ENCODE measurements at regions not wholly inside any gene's neighbourhood (a gene's known extent, or its start where the extent isn't known, plus 50 kb on each side); places are given as distances from the start of the nearest gene placed in this dataset.
A peak's percentile ranks its signal among the peaks of the same experiment; 100 is the strongest.

GRCh38 chr14:96725232-96725631 lies 72.0 kb upstream of the VRK1 start:
- no peak overlapping the region for H3K27ac Mint-ChIP-seq
- peaks cover 40% of the 10 kb centered on the region for H3K27me3 Mint-ChIP-seq
- ATAC-seq, result no peak
- no peaks in the 10 kb centered on the region for H3K4me1 Mint-ChIP-seq
- no peaks in the 10 kb centered on the region for H3K9me3 Mint-ChIP-seq
- no peak for DNase-seq
- no peak overlapping the region for H3K4me3 Mint-ChIP-seq

GRCh38 chr14:96727073-96727472 lies 70.1 kb upstream of the VRK1 start:
- Mint-ChIP-seq H3K4me3 (no peak overlapping the region), H3K9me3 (no peaks in the 10 kb centered on the region), H3K27ac (no peak overlapping the region), H3K4me1 (no peaks in the 10 kb centered on the region), H3K27me3 (peaks cover 34% of the 10 kb centered on the region)
- DNase-seq (no peak), ATAC-seq (no peak)

- no peaks in the 10 kb centered on the region for H3K4me1 Mint-ChIP-seq
- no peaks in the 10 kb centered on the region for H3K9me3 Mint-ChIP-seq
- H3K4me3 Mint-ChIP-seq, result no peak overlapping the region
- no peak overlapping the region for H3K27ac Mint-ChIP-seq
- ATAC-seq, result no peak
- no peak for DNase-seq
- H3K27me3 Mint-ChIP-seq, result peaks cover 34% of the 10 kb centered on the region
Observed at GRCh38 chr14:96727491-96727890, 69.7 kb upstream of the VRK1 start.

- no peak overlapping the region for H3K27ac Mint-ChIP-seq
- H3K27me3 Mint-ChIP-seq, result peaks cover 38% of the 10 kb centered on the region
- no peak overlapping the region for H3K4me3 Mint-ChIP-seq
- DNase-seq (no peak), ATAC-seq (no peak)
- H3K9me3 Mint-ChIP-seq, result no peaks in the 10 kb centered on the region
- H3K4me1 Mint-ChIP-seq, result no peaks in the 10 kb centered on the region
Observed at GRCh38 chr14:96727980-96728717, 69.0 kb upstream of the VRK1 start.

DNA sequence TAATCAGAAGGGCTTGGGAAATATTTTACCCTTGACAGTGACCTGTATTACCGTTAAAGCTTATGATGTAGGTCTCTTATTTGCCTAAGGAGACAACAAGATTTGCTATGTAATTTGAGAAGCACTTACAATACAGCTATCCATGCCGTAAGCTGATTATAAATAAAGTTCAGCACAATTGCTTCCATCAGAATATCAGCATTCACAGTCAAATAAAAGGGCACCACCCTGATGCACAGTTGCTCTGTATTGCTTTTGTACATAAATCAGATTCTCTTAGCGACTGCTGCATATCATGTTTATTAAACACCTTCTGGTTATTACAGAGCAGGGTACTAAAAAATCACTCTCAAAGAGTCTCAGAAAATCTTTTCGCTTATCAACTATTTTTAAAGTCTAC lies 67.3 kb upstream of the VRK1 start:
- Mint-ChIP-seq H3K9me3 (no peaks in the 10 kb centered on the region), H3K27ac (no peak overlapping the region), H3K4me3 (no peak overlapping the region), H3K4me1 (no peaks in the 10 kb centered on the region), H3K27me3 (peaks cover 48% of the 10 kb centered on the region)
- no peak for ATAC-seq
- no peak for DNase-seq

DNA sequence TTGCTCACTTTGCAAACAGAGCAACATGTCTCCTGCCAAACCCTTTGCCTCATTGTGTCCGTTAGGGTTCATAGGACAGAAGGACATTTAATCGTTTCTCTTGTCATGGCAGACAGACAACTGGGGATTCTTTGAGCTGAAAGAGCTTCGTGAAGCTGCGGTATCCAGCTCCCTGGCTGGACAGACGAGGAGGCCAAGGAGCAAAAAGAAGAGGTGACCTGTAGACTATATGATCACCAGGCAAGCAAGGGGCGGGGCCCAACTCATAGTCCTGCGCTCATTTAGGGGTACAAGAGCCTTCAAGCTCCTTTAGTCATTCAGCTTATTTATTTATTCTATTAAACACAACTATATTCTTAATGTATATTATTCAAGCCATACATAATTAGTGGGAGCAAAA lies 66.8 kb upstream of the VRK1 start:
- no peak for DNase-seq
- peaks cover 53% of the 10 kb centered on the region for H3K27me3 Mint-ChIP-seq
- H3K9me3 Mint-ChIP-seq, result no peaks in the 10 kb centered on the region
- H3K4me1 Mint-ChIP-seq, result no peaks in the 10 kb centered on the region
- no peak for ATAC-seq
- no peak overlapping the region for H3K27ac Mint-ChIP-seq
- no peak overlapping the region for H3K4me3 Mint-ChIP-seq

- DNase-seq (no peak), ATAC-seq (no peak)
- Mint-ChIP-seq H3K4me3 (no peak overlapping the region), H3K9me3 (no peaks in the 10 kb centered on the region), H3K27me3 (peaks cover 67% of the 10 kb centered on the region), H3K4me1 (no peaks in the 10 kb centered on the region), H3K27ac (no peak overlapping the region)
Observed at GRCh38 chr14:96734076-96734622, 63.0 kb upstream of the VRK1 start.

DNA sequence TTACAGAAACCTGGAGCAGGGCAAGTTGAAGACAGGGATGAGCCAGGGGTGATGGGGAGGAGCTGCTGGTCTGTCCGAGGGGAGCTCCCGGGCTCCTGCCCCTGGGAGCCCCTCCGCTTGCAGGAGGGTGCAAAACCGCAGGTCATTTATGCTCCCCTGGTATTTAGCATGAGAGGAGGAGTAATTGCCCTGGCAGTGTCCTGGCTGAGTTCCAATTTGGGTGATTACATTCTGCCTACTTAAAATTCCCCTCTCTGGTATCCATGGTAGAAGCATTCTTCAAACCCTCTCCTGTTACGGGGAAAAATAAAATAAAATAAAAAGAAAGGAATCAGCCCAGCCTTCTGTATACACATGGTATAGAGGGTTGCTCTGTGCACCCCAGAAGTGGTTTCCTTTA lies 61.7 kb upstream of the VRK1 start:
- no peak for ATAC-seq
- H3K9me3 Mint-ChIP-seq, result no peaks in the 10 kb centered on the region
- H3K4me3 Mint-ChIP-seq, result no peak overlapping the region
- H3K4me1 Mint-ChIP-seq, result no peaks in the 10 kb centered on the region
- DNase-seq, result no peak
- H3K27ac Mint-ChIP-seq, result no peak overlapping the region
- peaks cover 72% of the 10 kb centered on the region for H3K27me3 Mint-ChIP-seq

GRCh38 chr14:96736439-96736838 lies 60.7 kb upstream of the VRK1 start:
- no peak overlapping the region for H3K4me3 Mint-ChIP-seq
- no peaks in the 10 kb centered on the region for H3K4me1 Mint-ChIP-seq
- DNase-seq (no peak), ATAC-seq (no peak)
- no peaks in the 10 kb centered on the region for H3K9me3 Mint-ChIP-seq
- H3K27me3 Mint-ChIP-seq, result peaks cover 77% of the 10 kb centered on the region
- no peak overlapping the region for H3K27ac Mint-ChIP-seq

GRCh38 chr14:96737881-96738280 lies 59.3 kb upstream of the VRK1 start:
- Mint-ChIP-seq H3K4me1 (peaks cover 7% of the 10 kb centered on the region), H3K9me3 (no peaks in the 10 kb centered on the region), H3K4me3 (no peak overlapping the region), H3K27ac (no peak overlapping the region), H3K27me3 (peaks cover 90% of the 10 kb centered on the region)
- DNase-seq (no peak), ATAC-seq (no peak)

GRCh38 chr14:96739200-96739910 lies 57.8 kb upstream of the VRK1 start:
- H3K27me3 Mint-ChIP-seq, result peaks cover 86% of the 10 kb centered on the region
- no peaks in the 10 kb centered on the region for H3K9me3 Mint-ChIP-seq
- peaks cover 7% of the 10 kb centered on the region for H3K4me1 Mint-ChIP-seq
- DNase-seq (no peak), ATAC-seq (no peak)
- H3K27ac Mint-ChIP-seq, result no peak overlapping the region
- H3K4me3 Mint-ChIP-seq, result no peak overlapping the region

DNA sequence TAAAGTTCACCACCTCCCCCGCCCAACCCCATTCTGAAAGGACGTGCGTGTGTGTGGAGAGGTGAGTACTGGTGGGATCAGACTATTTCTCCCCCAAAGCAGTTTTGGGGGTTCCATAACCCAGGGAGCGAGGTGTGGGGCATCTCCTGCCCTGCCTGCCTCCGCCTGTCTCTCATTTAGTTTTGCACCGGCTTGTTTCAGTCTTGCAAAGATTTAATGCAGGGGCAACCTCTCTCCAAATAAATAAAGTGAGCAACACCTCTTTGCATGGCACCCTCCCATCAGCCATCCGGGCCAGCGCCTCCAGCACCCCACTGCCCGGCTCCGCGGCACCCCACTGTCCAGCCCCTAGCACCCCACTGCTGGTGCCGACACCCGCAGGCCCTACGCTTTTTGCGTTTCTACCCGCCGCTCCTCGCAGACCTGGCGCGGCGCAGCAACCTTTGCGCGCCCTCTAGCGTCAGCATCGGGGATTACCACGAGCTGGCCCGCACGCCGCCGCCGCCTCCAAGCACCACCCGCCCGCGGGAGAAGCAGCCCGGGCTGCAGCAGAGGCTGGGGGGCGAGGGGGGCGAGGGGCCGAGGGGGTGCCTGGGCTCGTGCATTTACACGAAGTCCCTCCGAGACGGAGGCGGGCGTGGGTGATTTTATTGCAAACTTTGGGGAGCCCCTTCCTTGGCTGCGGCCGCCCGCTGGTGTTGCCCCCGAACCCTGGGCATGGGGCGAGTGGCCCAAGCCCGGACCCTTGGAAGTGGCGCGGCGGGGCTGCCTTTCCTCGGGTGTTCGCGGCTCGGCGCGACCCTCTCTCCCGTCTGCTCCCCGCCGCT lies 55.8 kb upstream of the VRK1 start:
- Mint-ChIP-seq H3K9me3 (no peaks in the 10 kb centered on the region), H3K4me3 (peak overlapping the region; percentile 79 to 86), H3K4me1 (peaks cover 7% of the 10 kb centered on the region), H3K27ac (no peak overlapping the region), H3K27me3 (peaks cover 70% of the 10 kb centered on the region)
- peak; percentile 85 for ATAC-seq
- peak; percentile 76 to 82 for DNase-seq

DNA sequence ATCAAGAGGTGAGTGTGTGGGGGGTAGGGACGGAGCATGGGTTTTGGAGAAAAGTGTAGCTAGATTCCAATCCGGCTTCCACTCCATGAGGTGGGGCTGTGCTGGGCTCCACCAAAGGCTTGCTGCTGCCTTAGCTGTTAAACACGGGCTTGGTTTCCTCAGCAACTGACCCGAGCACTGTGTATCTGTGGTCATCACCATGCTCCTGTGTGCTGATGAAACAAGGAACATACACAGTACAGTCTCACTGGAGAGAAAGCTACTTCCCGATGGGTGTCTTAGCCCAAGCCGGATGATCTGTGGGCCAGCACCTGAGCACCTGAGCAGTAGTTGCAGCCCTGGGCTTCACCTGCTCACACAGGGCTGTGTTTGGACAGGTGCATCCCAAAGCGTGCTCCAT lies 52.9 kb upstream of the VRK1 start:
- Mint-ChIP-seq H3K4me3 (no peak overlapping the region), H3K9me3 (no peaks in the 10 kb centered on the region), H3K27me3 (peaks cover 43% of the 10 kb centered on the region), H3K27ac (no peak overlapping the region), H3K4me1 (peaks cover 7% of the 10 kb centered on the region)
- ATAC-seq (no peak), DNase-seq (no peak)

GRCh38 chr14:96745500-96746051 lies 51.6 kb upstream of the VRK1 start:
- Mint-ChIP-seq H3K27me3 (peaks cover 36% of the 10 kb centered on the region), H3K9me3 (no peaks in the 10 kb centered on the region), H3K4me3 (no peak overlapping the region), H3K4me1 (peaks cover 7% of the 10 kb centered on the region), H3K27ac (no peak overlapping the region)
- DNase-seq (no peak), ATAC-seq (no peak)

- Mint-ChIP-seq H3K27ac (no peak overlapping the region), H3K9me3 (no peaks in the 10 kb centered on the region), H3K4me3 (no peak overlapping the region), H3K4me1 (peaks cover 7% of the 10 kb centered on the region), H3K27me3 (peaks cover 39% of the 10 kb centered on the region)
- ATAC-seq, result no peak
- DNase-seq, result no peak
Observed at GRCh38 chr14:96746101-96746500, 51.1 kb upstream of the VRK1 start.
